ENCODE measurements at regions not wholly inside any gene's neighbourhood (a gene's known extent, or its start where the extent isn't known, plus 50 kb on each side); places are given as distances from the start of the nearest gene placed in this dataset.

- DNase-seq (ENCODE audit: low read depth, low spot score) = peak; percentile 20
Observed at GRCh38 chr3:102529452-102529851, 94.6 kb downstream of the ZPLD1 start.

DNA sequence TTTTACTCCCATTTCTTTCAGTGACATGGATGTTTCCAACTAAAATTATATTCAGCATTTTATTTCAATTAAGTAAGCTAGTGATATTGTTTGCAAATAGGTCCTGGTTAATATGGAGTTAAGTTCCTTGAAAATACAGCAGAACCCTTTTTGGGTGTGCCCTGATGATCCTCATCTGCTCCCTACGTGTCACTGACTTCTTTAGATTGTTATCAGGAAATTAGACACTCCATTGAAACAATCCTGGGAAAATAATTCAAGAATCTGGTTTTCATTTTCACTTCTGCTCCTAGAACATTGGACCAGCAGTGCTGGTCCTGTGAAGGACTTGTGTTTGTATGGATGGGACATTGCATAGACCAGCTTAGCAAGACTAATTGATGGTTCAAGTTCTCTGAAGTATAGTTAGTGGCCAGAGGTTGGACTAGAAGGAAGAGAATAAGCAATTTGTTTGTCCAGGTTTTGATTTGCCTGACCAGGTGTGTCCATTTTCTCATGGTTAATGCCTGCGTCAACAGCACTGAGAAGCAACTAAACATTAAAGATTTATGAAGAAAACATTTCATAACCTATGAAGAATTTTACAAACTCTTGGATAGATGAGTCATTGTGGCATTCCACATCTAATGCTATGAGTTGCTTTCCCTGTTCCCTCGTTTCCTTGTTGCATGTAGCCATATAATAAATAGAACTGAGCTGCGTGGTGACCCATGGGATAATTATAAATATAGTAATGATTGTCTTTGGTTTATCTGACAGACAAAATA is 95.8 kb downstream of the ZPLD1 start:
- DNase-seq (ENCODE audit: low read depth, low spot score) = no peak

- DNase-seq (ENCODE audit: low read depth, low spot score) = no peak
Observed at GRCh38 chr3:102531686-102532085, 96.9 kb downstream of the ZPLD1 start.

DNA sequence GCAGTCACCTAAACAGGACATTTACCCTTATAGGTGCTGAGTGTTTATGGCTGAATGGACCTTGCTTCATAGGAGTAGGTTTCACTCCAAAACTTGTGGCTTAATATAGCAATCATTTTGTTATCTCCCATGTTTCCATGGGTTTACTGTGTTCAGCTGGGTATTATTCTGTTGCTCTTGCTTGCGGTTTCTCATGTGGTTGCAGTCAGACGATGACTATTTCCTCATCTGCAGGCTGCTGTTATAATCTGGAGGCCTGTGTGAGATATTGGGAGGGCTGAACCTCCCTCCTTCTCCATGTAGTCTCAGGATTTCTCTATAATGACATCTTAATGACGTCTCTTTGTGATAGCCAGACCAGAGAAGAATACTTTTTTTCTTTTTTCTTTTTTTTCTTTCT is 98.1 kb downstream of the ZPLD1 start:
- no peak for DNase-seq (ENCODE audit: low read depth, low spot score)

DNA sequence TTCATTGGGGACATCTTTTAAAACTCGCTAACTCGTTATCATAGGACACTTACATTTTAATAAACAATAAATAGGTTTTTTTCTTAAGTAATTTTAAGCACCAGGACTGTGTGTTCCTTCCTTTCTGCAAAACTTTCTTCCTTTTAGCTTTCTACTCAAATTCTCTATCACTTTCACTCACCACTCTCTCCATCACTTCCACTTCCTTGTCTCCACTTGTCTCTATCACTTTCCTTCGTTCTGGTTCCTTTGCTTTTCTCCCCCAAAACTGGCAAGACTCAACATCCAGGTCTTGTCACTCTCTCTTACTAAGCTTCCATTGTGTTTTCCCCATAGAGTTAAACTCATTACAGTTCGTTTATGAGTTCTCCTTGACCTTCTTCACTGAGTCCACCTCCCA is 99.0 kb downstream of the ZPLD1 start:
- DNase-seq (ENCODE audit: low read depth, low spot score) = no peak

DNA sequence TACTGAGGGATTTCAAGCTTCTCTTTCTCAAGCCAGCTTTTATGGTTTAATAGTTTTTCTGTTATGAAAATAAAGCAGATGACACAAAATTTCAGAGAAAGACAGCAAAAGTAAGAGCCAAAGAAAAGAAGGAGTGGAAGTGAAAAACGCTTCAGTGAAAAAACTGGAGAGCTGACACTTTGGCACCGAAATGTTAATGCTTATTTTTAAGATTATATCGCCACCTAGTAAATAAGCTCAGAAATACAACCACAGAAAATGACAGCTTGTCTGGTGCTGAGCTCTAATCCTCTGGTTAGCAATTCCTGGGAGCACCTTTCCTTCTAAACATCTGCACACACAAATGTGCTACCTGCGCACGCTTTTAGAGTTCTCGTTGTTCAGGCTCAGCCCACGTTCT is 101.6 kb downstream of the ZPLD1 start:
- DNase-seq (ENCODE audit: low read depth, low spot score) = no peak

DNA sequence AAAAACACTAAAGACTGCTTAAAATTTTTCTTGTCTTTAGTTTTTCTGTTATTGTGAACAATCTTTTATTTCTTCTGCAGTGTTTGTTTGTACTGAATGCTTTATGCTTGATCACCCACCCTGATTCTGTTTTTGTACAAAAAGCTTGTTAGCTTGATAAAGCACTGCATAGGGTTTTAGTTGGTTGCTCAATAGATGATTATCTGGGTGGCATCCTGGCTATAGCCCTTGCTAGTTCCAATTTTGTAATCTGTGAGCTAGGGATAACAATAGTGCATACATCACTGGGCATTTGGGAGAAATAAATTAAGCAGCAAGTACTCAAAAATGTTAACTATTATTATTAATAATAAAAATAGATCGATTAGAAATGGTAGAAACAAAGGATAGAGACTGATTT is 102.3 kb downstream of the ZPLD1 start:
- no peak for DNase-seq (ENCODE audit: low read depth, low spot score)

- DNase-seq (ENCODE audit: low read depth, low spot score) = no peak
Observed at GRCh38 chr3:102544741-102545140, 109.9 kb downstream of the ZPLD1 start.

GRCh38 chr3:102545276-102545675 is 110.5 kb downstream of the ZPLD1 start:
- DNase-seq (ENCODE audit: low read depth, low spot score) = no peak

DNA sequence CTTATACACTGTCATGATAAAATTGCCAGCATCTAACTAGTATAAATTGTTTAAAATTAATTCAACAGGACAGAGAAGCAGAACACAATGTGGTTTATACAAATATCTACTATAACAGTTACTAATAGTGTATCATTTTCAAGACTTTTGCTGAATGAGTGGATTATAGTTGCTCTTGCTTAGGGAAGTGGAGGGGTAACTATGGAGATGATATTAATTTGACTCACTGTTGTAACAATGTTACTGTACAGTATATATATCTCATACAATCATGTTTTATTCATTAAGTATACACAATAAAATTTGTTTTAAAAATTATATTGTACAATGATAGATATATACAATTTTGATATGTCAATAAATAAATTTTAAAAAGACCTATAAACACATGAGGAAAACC is 119.1 kb downstream of the ZPLD1 start:
- DNase-seq (ENCODE audit: low read depth, low spot score) = no peak

GRCh38 chr3:102570511-102570910 is 135.7 kb downstream of the ZPLD1 start:
- DNase-seq (ENCODE audit: low read depth, low spot score) = no peak

- DNase-seq (ENCODE audit: low read depth, low spot score) = no peak
Observed at GRCh38 chr3:102571006-102571405, 136.2 kb downstream of the ZPLD1 start.

DNA sequence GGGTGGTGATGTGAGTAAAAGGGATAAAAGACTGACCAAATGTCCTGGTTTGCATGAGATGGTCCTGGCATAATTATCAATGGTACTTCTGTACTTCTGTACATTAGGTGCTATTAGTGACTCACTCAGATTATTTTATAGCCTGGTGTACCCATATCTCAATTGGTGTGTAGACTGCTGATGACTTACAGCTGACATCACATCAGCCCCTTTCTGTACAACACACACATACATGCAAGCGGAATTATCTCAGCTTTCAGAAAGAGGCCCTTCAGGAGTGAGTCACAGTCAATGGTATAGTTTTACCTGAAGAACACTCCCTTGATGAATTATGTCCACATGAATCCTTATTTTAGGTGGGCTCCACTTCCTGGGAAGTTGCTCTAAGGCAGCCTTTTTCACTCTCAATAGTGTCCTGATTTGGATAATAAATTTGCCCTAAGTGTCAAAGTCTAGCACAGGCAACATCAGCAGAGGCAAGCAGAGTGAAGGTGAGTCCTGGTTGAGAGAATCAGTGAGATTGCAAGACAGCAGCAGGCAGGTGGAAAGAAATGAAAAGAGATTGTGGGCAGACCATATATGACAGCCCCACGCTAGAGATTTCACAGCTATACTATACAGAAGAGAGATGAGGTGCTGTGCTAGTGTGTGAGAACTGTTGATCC is 137.0 kb downstream of the ZPLD1 start:
- DNase-seq (ENCODE audit: low read depth, low spot score) = no peak

GRCh38 chr3:102573483-102574028 is 138.7 kb downstream of the ZPLD1 start:
- DNase-seq (ENCODE audit: low read depth, low spot score) = no peak

- DNase-seq (ENCODE audit: low read depth, low spot score) = no peak
Observed at GRCh38 chr3:102574355-102574754, 139.5 kb downstream of the ZPLD1 start.

GRCh38 chr3:102576651-102577050 is 141.8 kb downstream of the ZPLD1 start:
- DNase-seq (ENCODE audit: low read depth, low spot score) = no peak

DNA sequence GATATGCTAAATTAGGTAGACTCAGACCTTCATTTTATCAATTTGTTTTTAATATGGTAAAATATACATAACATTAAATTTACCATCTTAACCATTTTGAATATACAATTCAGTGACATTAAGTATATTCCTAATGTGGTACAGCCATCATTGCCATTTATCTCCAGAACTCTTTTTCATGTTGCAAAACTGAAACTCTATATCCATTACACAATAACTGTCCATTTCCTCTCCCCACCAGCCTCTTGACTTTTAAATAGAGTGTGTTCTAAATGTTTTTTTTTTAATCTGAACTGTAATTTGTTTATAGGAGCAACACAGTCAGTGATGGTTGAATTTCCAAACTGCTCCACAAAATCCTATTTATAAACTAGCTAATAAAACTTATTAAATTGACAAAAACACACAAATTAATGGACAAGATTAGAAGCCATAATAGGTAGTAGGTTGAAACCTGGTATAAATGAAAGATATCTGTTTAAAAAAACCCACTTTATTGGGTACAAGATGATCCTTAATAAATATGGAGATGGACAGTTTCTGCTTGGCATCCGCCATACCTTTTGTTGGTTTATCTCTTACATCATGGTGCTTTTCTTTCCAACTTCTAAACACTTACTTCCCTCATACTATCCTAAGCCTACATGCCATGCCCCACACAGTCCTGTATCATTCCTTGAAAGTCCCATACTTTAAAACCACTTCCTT is 142.4 kb downstream of the ZPLD1 start:
- no peak for DNase-seq (ENCODE audit: low read depth, low spot score)

DNA sequence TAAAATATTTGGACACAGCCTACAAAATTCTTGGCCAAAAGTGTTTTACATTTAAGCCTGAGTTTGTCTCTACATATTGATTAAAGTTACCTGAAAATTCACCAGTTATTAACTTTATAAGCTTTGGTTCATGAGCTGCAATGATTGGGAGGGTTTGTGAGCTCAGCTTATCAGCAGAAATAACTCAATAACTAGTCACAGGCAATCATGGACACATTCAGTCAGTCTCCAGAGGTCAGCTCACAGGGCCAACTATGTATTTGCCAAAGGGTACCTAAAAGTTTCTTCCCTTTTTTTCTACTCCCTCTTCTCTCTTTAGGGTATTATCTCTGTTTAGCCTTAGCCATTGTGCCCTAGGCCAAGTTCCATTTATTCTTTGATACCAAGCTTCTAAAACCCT is 145.9 kb downstream of the ZPLD1 start:
- no peak for DNase-seq (ENCODE audit: low read depth, low spot score)

DNA sequence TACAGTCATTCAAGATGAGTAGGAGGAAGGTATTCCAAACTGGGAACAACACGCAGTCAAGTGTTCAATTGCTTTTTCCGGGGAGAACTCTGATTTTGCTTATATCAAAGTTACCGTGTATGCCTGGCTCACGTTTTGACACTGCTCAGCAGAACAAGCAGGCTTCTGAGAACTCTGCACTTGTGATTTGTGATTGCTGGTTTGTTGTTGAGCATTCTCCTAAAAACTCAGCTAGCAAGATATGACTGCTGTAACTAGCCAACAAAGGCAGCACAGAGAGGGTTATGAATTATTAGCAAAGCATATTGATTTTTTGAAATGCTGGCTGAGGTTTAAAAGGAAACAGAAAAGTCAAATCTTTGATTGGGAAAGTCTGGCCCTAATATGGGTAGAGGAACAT is 151.7 kb downstream of the ZPLD1 start:
- DNase-seq (ENCODE audit: low read depth, low spot score) = no peak

GRCh38 chr3:102593812-102594602 is 159.2 kb downstream of the ZPLD1 start:
- no peak for DNase-seq (ENCODE audit: low read depth, low spot score)

- DNase-seq (ENCODE audit: low read depth, low spot score) = no peak
Observed at GRCh38 chr3:102595057-102595456, 160.2 kb downstream of the ZPLD1 start.
